Vagina (tissue), 2 donors: ENCODE measurements at regions not wholly inside any gene's neighbourhood (a gene's known extent, or its start where the extent isn't known, plus 50 kb on each side); places are given as distances from the start of the nearest gene placed in this dataset.

ENCODE experiments used
- DNase-seq, 2 donors: peaks; one replicate each; pipeline ENCODE4 v3.0.0-alpha.2; 2017; ENCODE audit errors: extremely low spot score in 2 of 2
- H3K27ac ChIP-seq: fragments of 200-600 bp; sonication (generic); one replicate; pipeline ENCODE4 v1.5.1; 2019
- H3K27me3 ChIP-seq: fragments of 200-600 bp; sonication (generic); one replicate; pipeline ENCODE4 v1.5.1; 2019
- H3K36me3 ChIP-seq, 2 donors: fragments of 200-600 bp; sonication (generic); one replicate each; pipeline ENCODE4 v1.5.1; 2017 to 2019
- H3K4me1 ChIP-seq: fragments of 200-600 bp; sonication (generic); one replicate; pipeline ENCODE4 v1.5.1; 2019
- H3K4me3 ChIP-seq, 2 donors: fragments of 200-600 bp; sonication (generic); 1 replicate in 1 of 2; 2 replicates in 1 of 2; pipeline ENCODE4 v1.5.1; 2016 to 2019
- H3K9me3 ChIP-seq: fragments of 200-600 bp; sonication (generic); one replicate; pipeline ENCODE4 v1.5.1; 2019
- POLR2A ChIP-seq, 2 donors: fragments of 450-650 bp; IDR thresholded peaks; one replicate each; pipeline ENCODE4 v1.6.1; 2017; ENCODE audit warnings: antibody characterized with exemption in 2 of 2, mild to moderate bottlenecking in 2 of 2, moderate library complexity in 2 of 2
- POLR2AphosphoS5 ChIP-seq, 2 donors: sonication (generic); formaldehyde crosslinking; IDR thresholded peaks; one replicate each; pipeline ENCODE4 v1.9.0; 2017; ENCODE audit warnings: antibody characterized with exemption in 2 of 2, mild to moderate bottlenecking in 2 of 2, low read depth in 1 of 2; ENCODE audit not compliant: insufficient read depth in 1 of 2
- intact Hi-C: fragments of 100-400 bp; cut with DNase I; formaldehyde crosslinking; loops from one replicate; pipeline ENCODE4 v1.15.1; 2023
- TF ChIP-seq, protein P1 (sequence below), 3 experiments: fragments of 450-650 bp in 2 of 3; fragments of 200-600 bp in 1 of 3; sonication (generic) in 1 of 3; IDR thresholded peaks; one replicate each; pipeline ENCODE4 v1.5.1; 2017 to 2019; ENCODE audit warnings: antibody characterized with exemption in 3 of 3, mild to moderate bottlenecking in 2 of 3, moderate library complexity in 2 of 3

DNA sequence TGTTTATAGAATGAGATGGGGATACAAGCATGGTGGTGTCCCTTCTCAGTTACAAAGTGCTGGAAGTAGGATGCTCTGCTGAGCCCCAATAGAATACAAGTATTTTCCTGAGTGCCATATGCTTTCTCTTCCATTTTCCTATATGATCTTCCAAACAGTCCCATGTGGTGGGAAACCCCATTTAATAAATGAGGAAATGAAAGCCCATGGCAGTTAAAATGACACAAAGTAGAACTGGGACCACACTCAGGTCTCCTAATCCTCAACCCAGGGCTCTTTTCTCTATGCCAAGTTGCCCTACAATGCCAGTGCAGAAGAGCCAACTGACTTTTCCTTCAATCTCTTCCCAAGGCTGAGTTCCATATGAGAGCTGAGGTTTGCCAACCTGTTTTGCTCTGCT is 198.0 kb upstream of the FOXN2 start:
- no peak for DNase-seq
- peaks cover 22% of the 10 kb centered on the region for H3K4me1 ChIP-seq
- no peak overlapping the region for H3K4me3 ChIP-seq
- H3K27me3 ChIP-seq = no peaks in the 10 kb centered on the region
- no peak overlapping the region for H3K27ac ChIP-seq
- H3K36me3 ChIP-seq = no peaks in the 10 kb centered on the region
- intact Hi-C loops = no loop called here
- H3K9me3 ChIP-seq = no peaks in the 10 kb centered on the region
- TF ChIP-seq POLR2A (IDR thresholded peaks at IDR 0.05) = no peak

DNA sequence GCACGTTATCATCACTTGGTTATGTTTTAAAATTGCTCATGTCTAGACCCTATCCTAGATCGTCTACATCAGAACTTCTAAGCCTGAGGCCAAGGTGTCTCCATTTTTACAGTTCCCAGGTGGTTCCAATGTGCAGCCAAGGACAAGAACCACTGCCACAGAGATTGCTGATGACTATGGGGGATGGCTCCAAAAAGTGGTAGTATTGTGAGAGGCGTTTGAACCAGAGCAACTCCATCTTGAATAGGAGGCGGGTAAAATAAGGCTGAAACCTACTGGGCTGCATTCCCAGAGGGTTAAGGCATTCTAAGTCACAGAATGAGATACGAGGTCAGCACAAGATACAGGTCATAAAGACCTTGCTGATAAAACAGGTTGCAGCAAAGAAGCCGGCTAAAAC is 195.6 kb upstream of the FOXN2 start:
- Histone ChIP-seq H3K27ac (no peak overlapping the region), H3K27me3 (no peaks in the 10 kb centered on the region), H3K36me3 (no peaks in the 10 kb centered on the region), H3K4me3 (no peak overlapping the region), H3K9me3 (no peaks in the 10 kb centered on the region), H3K4me1 (peaks cover under 1% of the 10 kb centered on the region)
- TF ChIP-seq POLR2A (IDR thresholded peaks at IDR 0.05) = no peak
- TF ChIP-seq, protein P1, sequence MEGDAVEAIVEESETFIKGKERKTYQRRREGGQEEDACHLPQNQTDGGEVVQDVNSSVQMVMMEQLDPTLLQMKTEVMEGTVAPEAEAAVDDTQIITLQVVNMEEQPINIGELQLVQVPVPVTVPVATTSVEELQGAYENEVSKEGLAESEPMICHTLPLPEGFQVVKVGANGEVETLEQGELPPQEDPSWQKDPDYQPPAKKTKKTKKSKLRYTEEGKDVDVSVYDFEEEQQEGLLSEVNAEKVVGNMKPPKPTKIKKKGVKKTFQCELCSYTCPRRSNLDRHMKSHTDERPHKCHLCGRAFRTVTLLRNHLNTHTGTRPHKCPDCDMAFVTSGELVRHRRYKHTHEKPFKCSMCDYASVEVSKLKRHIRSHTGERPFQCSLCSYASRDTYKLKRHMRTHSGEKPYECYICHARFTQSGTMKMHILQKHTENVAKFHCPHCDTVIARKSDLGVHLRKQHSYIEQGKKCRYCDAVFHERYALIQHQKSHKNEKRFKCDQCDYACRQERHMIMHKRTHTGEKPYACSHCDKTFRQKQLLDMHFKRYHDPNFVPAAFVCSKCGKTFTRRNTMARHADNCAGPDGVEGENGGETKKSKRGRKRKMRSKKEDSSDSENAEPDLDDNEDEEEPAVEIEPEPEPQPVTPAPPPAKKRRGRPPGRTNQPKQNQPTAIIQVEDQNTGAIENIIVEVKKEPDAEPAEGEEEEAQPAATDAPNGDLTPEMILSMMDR (IDR thresholded peaks at IDR 0.05) = no peak
- TF ChIP-seq POLR2AphosphoS5 (IDR thresholded peaks at IDR 0.05; ENCODE audit: insufficient read depth in 1 of 2, low read depth in 1 of 2) = no peak
- no peak for DNase-seq
- intact Hi-C loops = no loop called here

DNA sequence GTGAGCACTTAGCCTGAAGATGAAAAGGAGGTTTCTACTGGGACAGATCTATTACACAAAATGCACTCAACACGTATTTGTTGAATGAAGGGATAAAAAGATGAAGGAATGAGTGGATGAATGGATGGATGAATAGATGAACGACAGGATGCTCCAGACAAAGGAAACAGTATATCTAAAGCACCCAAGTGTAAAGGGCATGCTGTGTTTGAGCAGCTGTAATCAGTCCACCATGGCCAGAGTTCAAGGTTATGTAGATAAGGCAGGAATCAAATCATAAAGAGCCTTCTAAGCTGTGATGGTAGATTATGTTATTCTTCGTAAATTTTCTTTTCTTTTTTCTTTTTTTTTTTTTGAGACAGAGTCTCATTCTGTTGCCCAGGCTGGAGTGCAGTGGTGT is 194.4 kb upstream of the FOXN2 start:
- no peaks in the 10 kb centered on the region for H3K36me3 ChIP-seq
- TF ChIP-seq, protein P1 (IDR thresholded peaks at IDR 0.05) = no peak
- intact Hi-C loops = no loop called here

DNA sequence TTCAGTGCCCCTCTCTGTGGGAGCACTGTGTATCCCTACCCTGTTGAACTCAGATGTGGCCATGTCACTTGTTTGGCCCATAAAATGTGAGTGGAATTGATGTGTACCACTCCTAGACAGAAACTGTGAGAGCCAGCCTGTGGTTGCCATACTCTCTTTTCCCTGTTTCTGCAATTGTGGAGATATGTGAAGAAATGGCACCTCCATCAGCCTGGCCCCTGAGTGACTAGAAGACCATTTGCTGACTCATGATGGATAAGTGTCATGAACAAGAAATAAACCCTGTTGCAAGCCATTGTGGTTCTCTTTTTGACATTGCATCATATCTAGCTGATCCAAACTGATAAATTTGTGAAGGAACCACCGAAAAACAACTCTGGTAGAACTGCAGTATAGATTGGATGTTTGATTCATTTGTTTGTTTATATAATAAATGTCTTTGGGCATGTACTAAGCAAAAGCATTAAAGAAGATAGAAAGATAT is 193.7 kb upstream of the FOXN2 start:
- Histone ChIP-seq H3K9me3 (no peaks in the 10 kb centered on the region), H3K36me3 (no peaks in the 10 kb centered on the region), H3K27me3 (no peaks in the 10 kb centered on the region), H3K4me1 (no peaks in the 10 kb centered on the region), H3K4me3 (no peak overlapping the region), H3K27ac (no peak overlapping the region)
- intact Hi-C loops = no loop called here
- TF ChIP-seq POLR2A (IDR thresholded peaks at IDR 0.05) (no peak), POLR2AphosphoS5 (IDR thresholded peaks at IDR 0.05; ENCODE audit: insufficient read depth in 1 of 2, low read depth in 1 of 2) (no peak)
- TF ChIP-seq, protein P1 (IDR thresholded peaks at IDR 0.05) = no peak
- no peak for DNase-seq

More for the DNA sequence above, 194.4 kb upstream of the FOXN2 start:
- Histone ChIP-seq H3K9me3 (no peaks in the 10 kb centered on the region), H3K27me3 (no peaks in the 10 kb centered on the region), H3K27ac (no peak overlapping the region), H3K4me1 (no peaks in the 10 kb centered on the region), H3K4me3 (no peak overlapping the region)
- DNase-seq = no peak

DNA sequence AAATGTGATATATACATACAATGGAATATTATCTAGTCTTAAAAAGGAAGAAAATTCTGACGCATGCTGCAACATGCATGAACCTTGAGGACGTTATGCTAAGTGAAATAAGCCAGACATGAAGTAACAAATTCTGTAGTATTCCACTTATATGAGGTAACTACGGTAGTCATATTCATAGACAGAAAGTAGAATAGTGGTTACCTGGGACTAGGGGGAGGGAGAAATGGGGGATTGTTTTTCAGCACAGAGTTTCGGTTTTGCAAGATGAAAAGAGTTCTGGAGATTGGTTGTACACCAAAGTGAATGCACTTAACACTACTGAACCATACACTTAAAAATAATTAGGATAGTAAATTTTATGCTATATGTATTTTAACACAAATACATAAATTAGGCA is 192.3 kb upstream of the FOXN2 start:
- TF ChIP-seq, protein P1 (IDR thresholded peaks at IDR 0.05) = no peak
- TF ChIP-seq POLR2A (IDR thresholded peaks at IDR 0.05) (no peak), POLR2AphosphoS5 (IDR thresholded peaks at IDR 0.05; ENCODE audit: insufficient read depth in 1 of 2, low read depth in 1 of 2) (no peak)
- H3K27ac ChIP-seq = no peak overlapping the region
- H3K9me3 ChIP-seq = no peaks in the 10 kb centered on the region
- no peak for DNase-seq
- intact Hi-C loops = no loop called here
- H3K27me3 ChIP-seq = no peaks in the 10 kb centered on the region
- H3K4me1 ChIP-seq = no peaks in the 10 kb centered on the region
- no peaks in the 10 kb centered on the region for H3K36me3 ChIP-seq
- H3K4me3 ChIP-seq = no peak overlapping the region

DNA sequence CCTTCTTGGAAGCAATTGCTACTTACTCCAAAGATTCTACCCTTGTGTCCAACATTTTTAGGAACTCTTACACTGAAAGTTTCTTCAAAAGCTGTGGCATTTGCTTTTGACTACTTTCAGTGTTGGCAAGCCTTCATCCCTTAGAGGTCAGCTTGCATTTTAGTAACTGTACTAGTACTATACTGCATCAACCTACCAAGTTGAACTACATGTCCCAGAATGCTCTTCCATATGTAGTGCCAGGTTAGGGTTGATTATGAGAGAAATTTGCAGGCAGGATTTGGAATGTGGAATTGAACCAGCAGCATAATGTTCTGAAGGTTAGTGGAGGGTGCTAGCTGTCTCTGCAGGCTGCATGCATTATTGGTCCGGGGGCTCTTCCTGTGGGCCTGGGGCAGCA is 189.9 kb upstream of the FOXN2 start:
- Histone ChIP-seq H3K9me3 (no peaks in the 10 kb centered on the region), H3K4me1 (no peaks in the 10 kb centered on the region), H3K4me3 (no peak overlapping the region), H3K36me3 (no peaks in the 10 kb centered on the region), H3K27me3 (no peaks in the 10 kb centered on the region), H3K27ac (no peak overlapping the region)
- intact Hi-C loops = no loop called here
- no peak for DNase-seq
- TF ChIP-seq POLR2AphosphoS5 (IDR thresholded peaks at IDR 0.05; ENCODE audit: insufficient read depth in 1 of 2, low read depth in 1 of 2) = no peak
- TF ChIP-seq POLR2A (IDR thresholded peaks at IDR 0.05) = no peak
- TF ChIP-seq, protein P1 (IDR thresholded peaks at IDR 0.05) = no peak
